Breast epithelium (tissue), 3 donors: ENCODE measurements at regions not wholly inside any gene's neighbourhood (a gene's known extent, or its start where the extent isn't known, plus 50 kb on each side); places are given as distances from the start of the nearest gene placed in this dataset.

ENCODE experiments used
- CTCF ChIP-seq, 3 donors: fragments of 450-650 bp; IDR thresholded peaks; one replicate each; pipeline ENCODE4 v1.5.1; 2016 to 2017; ENCODE audit warnings: antibody characterized with exemption in 3 of 3, mild to moderate bottlenecking in 3 of 3, moderate library complexity in 3 of 3
- POLR2A ChIP-seq: fragments of 450-650 bp; IDR thresholded peaks from one replicate; pipeline ENCODE4 v1.6.1; 2016; ENCODE audit warnings: antibody characterized with exemption, mild to moderate bottlenecking, moderate library complexity
- POLR2AphosphoS5 ChIP-seq, 3 donors: sonication (generic); formaldehyde crosslinking; IDR thresholded peaks; one replicate each; pipeline ENCODE4 v1.6.1; 2017; ENCODE audit warnings: antibody characterized with exemption in 3 of 3

GRCh38 chr11:79697905-79698304, 257.1 kb upstream of the TENM4 start:
- TF ChIP-seq POLR2AphosphoS5 (IDR thresholded peaks at IDR 0.05) (no peak), POLR2A (no peak), CTCF (IDR thresholded peaks at IDR 0.05) (no peak)
